HG03520 (cell line): ENCODE measurements at regions not wholly inside any gene's neighbourhood (a gene's known extent, or its start where the extent isn't known, plus 50 kb on each side); places are given as distances from the start of the nearest gene placed in this dataset.

Source experiments
- ATAC-seq: cut with Tn5 transposase; IDR thresholded peaks from one replicate; pipeline ENCODE4 v1.9.1; 2021; ENCODE audit warnings: mild to moderate bottlenecking, moderate library complexity; ENCODE audit not compliant: unreplicated experiment

- no peak for ATAC-seq
Measured at GRCh38 chr18:5601188-5601624, 57.4 kb upstream of the EPB41L3 start.

- ATAC-seq = no peak
Measured at GRCh38 chr18:5600378-5601071, 56.7 kb upstream of the EPB41L3 start.

GRCh38 chr18:5596585-5596984 is 52.8 kb upstream of the EPB41L3 start:
- ATAC-seq = no peak
